Spleen (tissue), 11 donors: ENCODE measurements at regions not wholly inside any gene's neighbourhood (a gene's known extent, or its start where the extent isn't known, plus 50 kb on each side); places are given as distances from the start of the nearest gene placed in this dataset.

ENCODE experiments used
- DNase-seq: peaks from one replicate; pipeline ENCODE4 v3.0.0-alpha.2; 2020
- H3K27ac ChIP-seq, 8 donors: fragments of 200-600 bp; sonication (generic) in 7 of 8; 1 replicate in 4 of 8; 2 replicates in 4 of 8; pipeline versions ENCODE4 v1.5.0 to v1.8.0; 2016 to 2021; ENCODE audit warnings: inconsistent platforms in 4 of 8, mild to moderate bottlenecking in 4 of 8, moderate library complexity in 1 of 8
- H3K27me3 ChIP-seq, 7 donors: fragments of 200-600 bp; sonication (generic) in 6 of 7; replicated peaks in 1 of 7; 1 replicate in 4 of 7; 2 replicates in 3 of 7; pipeline versions ENCODE4 v1.5.0 to v1.8.0; 2016 to 2021; ENCODE audit warnings: inconsistent platforms in 3 of 7, mild to moderate bottlenecking in 1 of 7
- H3K36me3 ChIP-seq, 6 donors: fragments of 200-600 bp; sonication (generic) in 5 of 6; 1 replicate in 4 of 6; 2 replicates in 2 of 6; pipeline versions ENCODE4 v1.5.0 to v1.8.0; 2016 to 2021; ENCODE audit warnings: inconsistent platforms in 2 of 6
- H3K4me1 ChIP-seq, 6 donors: fragments of 200-600 bp; sonication (generic) in 5 of 6; 1 replicate in 3 of 6; 2 replicates in 3 of 6; pipeline versions ENCODE4 v1.5.0 to v1.8.0; 2016 to 2021; ENCODE audit warnings: inconsistent platforms in 3 of 6
- H3K4me3 ChIP-seq, 8 donors: fragments of 200-600 bp; sonication (generic) in 7 of 8; 1 replicate in 4 of 8; 2 replicates in 4 of 8; pipeline versions ENCODE4 v1.5.0 to v1.8.0; 2016 to 2021; ENCODE audit warnings: inconsistent platforms in 4 of 8, mild to moderate bottlenecking in 4 of 8, moderate library complexity in 2 of 8
- H3K9me3 ChIP-seq, 8 donors: fragments of 200-600 bp; sonication (generic) in 7 of 8; 1 replicate in 4 of 8; 2 replicates in 4 of 8; pipeline versions ENCODE4 v1.5.0 to v1.8.0; 2016 to 2021; ENCODE audit warnings: inconsistent platforms in 4 of 8
- CTCF ChIP-seq, 11 experiments: fragments of 200-600 bp in 7 of 11; fragments of 450-650 bp in 4 of 11; sonication (generic) in 4 of 11; IDR thresholded peaks in 8 of 11; conservative IDR thresholded peaks in 3 of 11; 1 replicate in 7 of 11; 2 replicates in 4 of 11; pipeline versions ENCODE4 v1.4.0 to v1.8.0; 2016 to 2021; ENCODE audit warnings: antibody characterized with exemption in 11 of 11, inconsistent platforms in 4 of 11, mild to moderate bottlenecking in 1 of 11
- POLR2A ChIP-seq, 3 donors: fragments of 450-650 bp; IDR thresholded peaks; one replicate each; pipeline ENCODE4 v1.5.1; 2017; ENCODE audit warnings: antibody characterized with exemption in 3 of 3, mild to moderate bottlenecking in 1 of 3
- POLR2AphosphoS5 ChIP-seq, 3 donors: sonication (generic); formaldehyde crosslinking; IDR thresholded peaks; one replicate each; pipeline ENCODE4 v1.5.1; 2017; ENCODE audit warnings: antibody characterized with exemption in 3 of 3
- WGBS, 5 donors: extraction: QIAGEN DNeasy Blood & Tissue Kit in 3 of 5; methylation state at CpG; one replicate each; pipeline versions ENCODE4 v1.1.5 to v1.1.7; 2013 to 2018; 5-methylcytosine and 5-hydroxymethylcytosine counted together
- intact Hi-C: fragments of 100-400 bp; cut with DNase I; formaldehyde crosslinking; loops from one replicate; pipeline ENCODE4 v1.15.0; 2023; ENCODE audit warnings: low total_unique reads
- donor health status: healthy with polysubstance abuse.
- donor health status: DM: no; HTN: no; CAD: no; lungs with moderate emphysema.
- donor health status: DM: no; HTN: no; CAD: no.
- donor health status: Bipolar disorder and iron deficiency.
- donor health status: healthy.
- donor health status: DM: no; HTN: no; CAD: no.
- donor health status: DM: yes; HTN: yes; CAD: no.

DNA sequence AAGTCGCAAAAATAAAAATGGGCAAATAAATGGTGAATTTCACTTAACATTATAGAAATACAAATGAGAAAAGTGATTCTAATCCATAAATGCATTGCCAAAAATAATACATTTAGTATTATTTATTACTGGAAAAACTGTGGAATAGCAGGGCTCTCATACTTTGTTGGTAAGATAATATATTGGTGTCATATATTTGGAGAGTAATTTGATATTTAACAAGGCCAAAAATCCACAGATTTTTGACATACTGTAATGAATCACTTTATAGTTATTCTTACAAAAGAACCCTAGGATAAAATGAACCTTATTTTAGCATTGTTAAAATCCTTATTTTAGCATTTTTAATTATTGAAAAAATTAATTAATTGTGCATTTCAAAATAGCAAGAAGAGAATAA is 397.2 kb upstream of the DAB2 start:
- 87 to 100% (median 95%) methylated on average over 1 of the region's 1 CpG for WGBS, 5 donors
- intact Hi-C loops: no loop called here

DNA sequence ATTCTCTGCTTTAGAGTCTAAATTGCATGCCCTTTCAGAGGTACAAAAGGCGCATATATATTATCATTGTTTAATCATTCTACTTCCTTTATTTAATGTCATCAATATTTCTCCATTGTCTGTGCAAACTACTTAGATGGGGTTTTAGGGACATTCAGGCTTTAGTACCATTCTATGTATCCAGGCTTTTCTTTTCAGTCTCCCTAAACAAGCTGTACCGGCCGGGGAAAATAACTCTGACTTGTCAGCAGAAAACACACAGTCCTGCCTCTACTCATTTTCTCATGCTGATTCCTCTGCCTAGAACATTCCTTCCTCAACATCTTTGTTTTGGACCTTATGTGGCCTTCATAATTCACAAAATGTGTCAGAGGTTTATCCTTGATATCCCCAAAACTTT is 392.1 kb upstream of the DAB2 start:
- H3K36me3 ChIP-seq: no peaks in the 10 kb centered on the region
- H3K4me1 ChIP-seq: no peaks in the 10 kb centered on the region
- TF ChIP-seq CTCF (IDR thresholded peaks at IDR 0.05 in 8 of 11, conservative IDR thresholded peaks at IDR 0.05 in 3 of 11) (no peak), POLR2AphosphoS5 (IDR thresholded peaks at IDR 0.05) (no peak), POLR2A (IDR thresholded peaks at IDR 0.05) (no peak)
- no peak overlapping the region for H3K27ac ChIP-seq
- H3K4me3 ChIP-seq: no peak overlapping the region
- DNase-seq: no peak
- H3K27me3 ChIP-seq: peaks cover 0 to 9% (median 0%) of the 10 kb centered on the region in 7 donors
- intact Hi-C loops: no loop called here
- H3K9me3 ChIP-seq: no peaks in the 10 kb centered on the region
- 82 to 94% (median 86%) methylated on average over 3 of the region's 3 CpGs for WGBS, 5 donors

More for the DNA sequence above, 397.2 kb upstream of the DAB2 start:
- no peak for DNase-seq
- Histone ChIP-seq H3K27me3 (no peaks in the 10 kb centered on the region), H3K4me3 (no peak overlapping the region), H3K9me3 (no peaks in the 10 kb centered on the region), H3K27ac (no peak overlapping the region), H3K36me3 (no peaks in the 10 kb centered on the region), H3K4me1 (no peaks in the 10 kb centered on the region)
- TF ChIP-seq POLR2A (IDR thresholded peaks at IDR 0.05) (no peak), POLR2AphosphoS5 (IDR thresholded peaks at IDR 0.05) (no peak), CTCF (IDR thresholded peaks at IDR 0.05 in 8 of 11, conservative IDR thresholded peaks at IDR 0.05 in 3 of 11) (no peak)

DNA sequence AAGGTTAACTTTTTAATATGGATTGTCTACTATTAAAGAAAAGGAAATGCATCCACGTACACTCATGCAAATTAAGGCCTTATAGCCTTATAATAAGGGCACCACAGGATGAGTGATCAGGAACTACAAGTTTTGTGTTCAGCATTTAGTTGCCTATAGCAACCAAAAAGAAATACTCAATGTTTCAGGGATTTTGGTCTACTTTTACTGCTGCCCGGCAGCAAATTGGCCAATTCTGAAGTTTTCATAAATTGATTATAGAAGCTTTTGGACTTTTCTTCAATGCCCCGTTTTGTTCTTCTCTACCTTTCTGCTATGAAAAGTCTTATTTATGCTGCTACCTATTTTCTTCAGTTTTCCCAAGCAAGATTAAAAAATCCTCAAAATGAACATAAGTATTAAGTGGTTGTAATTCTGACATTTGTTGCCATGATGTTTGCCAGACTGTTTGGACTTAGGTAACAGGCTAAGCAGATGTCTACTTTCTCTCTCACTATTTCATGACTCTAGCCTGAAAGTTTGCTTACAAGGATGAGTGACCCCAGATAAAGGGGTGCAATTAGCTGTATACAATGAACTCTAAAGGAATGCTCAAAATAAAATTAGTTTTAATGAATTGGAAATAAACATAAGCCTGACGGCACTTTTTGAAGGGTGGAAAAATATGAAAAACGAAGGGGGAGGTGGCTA is 391.5 kb upstream of the DAB2 start:
- Histone ChIP-seq H3K4me3 (no peak overlapping the region), H3K4me1 (no peaks in the 10 kb centered on the region), H3K27ac (no peak overlapping the region), H3K9me3 (no peaks in the 10 kb centered on the region), H3K36me3 (no peaks in the 10 kb centered on the region), H3K27me3 (peaks cover 0 to 9% (median 0%) of the 10 kb centered on the region in 7 donors)
- intact Hi-C loops: no loop called here
- TF ChIP-seq POLR2AphosphoS5 (IDR thresholded peaks at IDR 0.05) (no peak), CTCF (IDR thresholded peaks at IDR 0.05 in 8 of 11, conservative IDR thresholded peaks at IDR 0.05 in 3 of 11) (no peak), POLR2A (IDR thresholded peaks at IDR 0.05) (no peak)
- 62 to 76% (median 67%) methylated on average over 5 of the region's 5 CpGs for WGBS, 5 donors
- no peak for DNase-seq

DNA sequence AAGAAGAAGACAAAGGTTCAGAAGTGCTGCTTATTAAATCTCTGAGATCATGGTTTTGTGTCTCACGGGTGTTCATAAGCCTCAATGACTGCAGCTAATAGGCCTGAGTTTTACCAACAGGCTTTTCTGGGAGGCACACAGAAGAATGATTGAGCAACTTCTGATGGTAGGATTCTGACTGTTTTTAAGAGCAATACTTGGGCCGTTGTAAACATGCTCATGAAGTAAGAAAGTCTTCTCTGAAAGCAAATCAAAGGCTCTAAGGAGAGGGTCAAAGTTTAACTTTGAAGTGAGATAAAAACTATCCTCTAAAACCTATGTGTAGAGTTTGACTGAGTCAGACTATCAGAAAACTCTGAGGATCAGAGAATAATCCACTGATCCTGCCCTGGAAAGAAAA is 390.9 kb upstream of the DAB2 start:
- Histone ChIP-seq H3K9me3 (no peaks in the 10 kb centered on the region), H3K4me3 (no peak overlapping the region), H3K36me3 (no peaks in the 10 kb centered on the region), H3K4me1 (no peaks in the 10 kb centered on the region), H3K27me3 (peaks cover 0 to 9% (median 0%) of the 10 kb centered on the region in 7 donors), H3K27ac (no peak overlapping the region)
- TF ChIP-seq POLR2AphosphoS5 (IDR thresholded peaks at IDR 0.05) (no peak), POLR2A (IDR thresholded peaks at IDR 0.05) (no peak), CTCF (IDR thresholded peaks at IDR 0.05 in 8 of 11, conservative IDR thresholded peaks at IDR 0.05 in 3 of 11) (no peak)
- DNase-seq: no peak
- 56 to 67% (median 61%) methylated on average over 2 of the region's 2 CpGs for WGBS, 5 donors
- intact Hi-C loops: no loop called here
